ENCODE measurements at regions not wholly inside any gene's neighbourhood (a gene's known extent, or its start where the extent isn't known, plus 50 kb on each side); places are given as distances from the start of the nearest gene placed in this dataset.

DNA sequence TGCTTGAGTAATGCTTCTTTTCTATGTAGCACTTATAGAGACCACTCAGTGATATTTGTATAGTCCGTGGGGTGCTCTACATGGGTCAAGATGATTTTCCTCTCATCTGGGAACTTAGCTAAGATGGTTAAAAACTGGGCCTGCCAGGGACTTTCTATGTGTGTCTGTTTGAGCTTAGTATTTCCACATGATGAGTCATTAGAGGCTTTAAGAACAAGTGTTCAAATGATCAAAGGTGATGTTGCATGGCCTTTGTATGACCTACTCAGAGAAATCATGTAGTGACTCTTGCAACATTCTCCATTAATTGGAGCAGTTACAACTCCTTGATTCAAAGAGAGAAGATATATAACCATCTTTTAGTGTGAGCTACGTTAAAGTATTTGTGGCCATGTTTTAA is 1480.5 kb upstream of the IGFBP7 start:
- Histone ChIP-seq H3T11ph (ENCODE audit: low read length) (no peak overlapping the region), H2BK15ac (ENCODE audit: low read depth, low read length) (no peak overlapping the region), H3K9me3 (ENCODE audit: control insufficient read depth, low read depth, low read length) (no peaks in the 10 kb centered on the region), H2BK5ac (ENCODE audit: insufficient read length, low read length) (no peak overlapping the region), H3K18ac (ENCODE audit: insufficient read length, low read depth, low read length) (no peak overlapping the region), H2AFZ (ENCODE audit: low read length) (no peak overlapping the region), H3K14ac (ENCODE audit: insufficient read depth, low read length) (no peak overlapping the region), H3K4ac (ENCODE audit: low read depth, low read length) (no peak overlapping the region), H4K5ac (ENCODE audit: insufficient read length, low read depth, low read length) (no peak overlapping the region), H2BK12ac (ENCODE audit: insufficient read length, low read depth, low read length) (no peak overlapping the region), H3K27me3 (ENCODE audit: insufficient read depth, low read length) (no peaks in the 10 kb centered on the region), H2AK5ac (ENCODE audit: insufficient read length, low read length) (no peak overlapping the region), H3K79me1 (ENCODE audit: insufficient read depth, low read depth, low read length, poor library complexity, severe bottlenecking) (no peaks in the 10 kb centered on the region), H4K8ac (replicated peaks; ENCODE audit: insufficient read length, low read depth, low read length) (no peak overlapping the region), H3K56ac (ENCODE audit: insufficient read length, low read depth, low read length) (no peak overlapping the region), H3K79me2 (ENCODE audit: insufficient read depth, low read length) (no peaks in the 10 kb centered on the region), H2BK20ac (ENCODE audit: low read depth, low read length, poor library complexity, severe bottlenecking) (no peak overlapping the region), H3K23ac (ENCODE audit: insufficient read length, low read depth, low read length) (no peak overlapping the region), H3K4me1 (ENCODE audit: insufficient read depth, low read length) (no peaks in the 10 kb centered on the region), H2BK120ac (ENCODE audit: low read depth, low read length, poor library complexity, severe bottlenecking) (no peak overlapping the region), H4K20me1 (ENCODE audit: control insufficient read depth, insufficient read depth, insufficient read length) (no peaks in the 10 kb centered on the region), H3K4me2 (ENCODE audit: insufficient read depth, insufficient read length, low read length) (no peak overlapping the region), H3K23me2 (ENCODE audit: insufficient read length, low read depth, low read length, poor library complexity, severe bottlenecking) (no peaks in the 10 kb centered on the region), H3K27ac (ENCODE audit: insufficient read length, low read depth, low read length) (no peak overlapping the region), H3K9ac (ENCODE audit: extremely low read depth, insufficient read length, low read length) (no peak overlapping the region), H4K91ac (ENCODE audit: insufficient read length, low read depth, low read length) (no peak overlapping the region)
- Mint-ChIP-seq H3K4me3 (no peak overlapping the region), H3K4me1 (peaks cover 3 to 4% of the 10 kb centered on the region in 2 experiments; a peak in 3 of 4 replicates), H3K36me3 (ENCODE audit: insufficient read depth in 1 of 3, low read depth in 3 of 3) (peaks cover 0 to 25% (median 10%) of the 10 kb centered on the region in 3 experiments; a peak in 6 of 7 replicates), H3K9me3 (no peaks in the 10 kb centered on the region; a peak in 1 of 5 replicates), H3K27ac (no peak overlapping the region), H3K27me3 (ENCODE audit: low read depth) (no peaks in the 10 kb centered on the region)
- WGBS (ENCODE audit: extremely low coverage, insufficient read length, low lambda C conversion rate), result no CpG with 5 or more reads among the region's 2 CpGs
- no peak for TF ChIP-seq CTCF (conservative IDR thresholded peaks at IDR 0.05)
- no peak for DNase-seq
